ENCODE measurements at regions not wholly inside any gene's neighbourhood (a gene's known extent, or its start where the extent isn't known, plus 50 kb on each side); places are given as distances from the start of the nearest gene placed in this dataset.
A peak's percentile ranks its signal among the peaks of the same experiment; 100 is the strongest.
"Not testable (repeated sequence)": the region's sequence is repeated elsewhere in the genome, so short reads cannot be mapped to it uniquely, and the experiment has no call there.

GRCh38 chr10:8405596-8405995, 351.1 kb downstream of the GATA3 start:
- H3K4me3 Mint-ChIP-seq = peak overlapping the region in 3 of 4 donors; percentile 7 to 86 (median 79)
- ATAC-seq (ENCODE audit: low read depth in 2 of 2) (no peak), DNase-seq (no peak)
- H3K36me3 ChIP-seq (ENCODE audit: control insufficient read depth, insufficient read depth, low read length) = no peaks in the 10 kb centered on the region
- H3K27ac ChIP-seq (ENCODE audit: insufficient read depth, low read length, poor library complexity, severe bottlenecking) = peak overlapping the region; percentile 85
- peaks cover 36 to 72% (median 64%) of the 10 kb centered on the region in 4 donors for H3K4me1 Mint-ChIP-seq
- H3K27me3 Mint-ChIP-seq = no peaks in the 10 kb centered on the region
- H3K9me3 Mint-ChIP-seq = no peaks in the 10 kb centered on the region
- H3K36me3 Mint-ChIP-seq = peaks cover 3% of the 10 kb centered on the region
- H3K27me3 ChIP-seq (ENCODE audit: control insufficient read depth, insufficient read depth, low read length) = no peaks in the 10 kb centered on the region
- H3K4me3 ChIP-seq (ENCODE audit: low read depth, low read length) = peak overlapping the region; percentile 80
- peak overlapping the region; percentile 88 to 98 (median 89) for H3K27ac Mint-ChIP-seq
- H3K4me1 ChIP-seq (ENCODE audit: control insufficient read depth, insufficient read depth, low read length, poor library complexity, severe bottlenecking) = peaks cover 57% of the 10 kb centered on the region
- no peaks in the 10 kb centered on the region for H3K9me3 ChIP-seq (ENCODE audit: control insufficient read depth in 2 of 2, low read length in 2 of 2)

GRCh38 chr10:8407501-8408021, 353.1 kb downstream of the GATA3 start:
- peaks cover 30 to 53% (median 48%) of the 10 kb centered on the region in 4 donors for H3K4me1 Mint-ChIP-seq
- peak overlapping the region in 2 of 3 donors; percentile 42 to 88 for H3K27ac Mint-ChIP-seq
- H3K4me3 Mint-ChIP-seq = peak overlapping the region in 1 of 4 donors; percentile 7

GRCh38 chr10:8410506-8410905, 356.0 kb downstream of the GATA3 start:
- no peaks in the 10 kb centered on the region for H3K36me3 ChIP-seq (ENCODE audit: control insufficient read depth, insufficient read depth, low read length)
- Mint-ChIP-seq H3K4me3 (no peak overlapping the region), H3K36me3 (peaks cover 3% of the 10 kb centered on the region), H3K9me3 (no peaks in the 10 kb centered on the region), H3K27ac (peak overlapping the region in 2 of 3 donors; percentile 8 to 51), H3K4me1 (peaks cover 18 to 27% (median 23%) of the 10 kb centered on the region in 4 donors), H3K27me3 (no peaks in the 10 kb centered on the region)
- peaks cover 15% of the 10 kb centered on the region for H3K4me1 ChIP-seq (ENCODE audit: control insufficient read depth, insufficient read depth, low read length, poor library complexity, severe bottlenecking)
- H3K4me3 ChIP-seq (ENCODE audit: low read depth, low read length) = no peak overlapping the region
- no peaks in the 10 kb centered on the region for H3K9me3 ChIP-seq (ENCODE audit: control insufficient read depth in 2 of 2, low read length in 2 of 2)
- ATAC-seq (ENCODE audit: low read depth in 2 of 2) = no peak
- H3K27me3 ChIP-seq (ENCODE audit: control insufficient read depth, insufficient read depth, low read length) = no peaks in the 10 kb centered on the region
- no peak for DNase-seq
- no peak overlapping the region for H3K27ac ChIP-seq (ENCODE audit: insufficient read depth, low read length, poor library complexity, severe bottlenecking)

More at GRCh38 chr10:8407501-8408021, 353.1 kb downstream of the GATA3 start:
- Mint-ChIP-seq H3K36me3 (peaks cover 3% of the 10 kb centered on the region), H3K27me3 (no peaks in the 10 kb centered on the region), H3K9me3 (no peaks in the 10 kb centered on the region)
- no peak overlapping the region for H3K27ac ChIP-seq (ENCODE audit: insufficient read depth, low read length, poor library complexity, severe bottlenecking)
- ATAC-seq (ENCODE audit: low read depth in 2 of 2) (no peak), DNase-seq (no peak)
- no peaks in the 10 kb centered on the region for H3K27me3 ChIP-seq (ENCODE audit: control insufficient read depth, insufficient read depth, low read length)
- H3K4me1 ChIP-seq (ENCODE audit: control insufficient read depth, insufficient read depth, low read length, poor library complexity, severe bottlenecking) = peaks cover 42% of the 10 kb centered on the region
- no peak overlapping the region for H3K4me3 ChIP-seq (ENCODE audit: low read depth, low read length)
- no peaks in the 10 kb centered on the region for H3K9me3 ChIP-seq (ENCODE audit: control insufficient read depth in 2 of 2, low read length in 2 of 2)
- H3K36me3 ChIP-seq (ENCODE audit: control insufficient read depth, insufficient read depth, low read length) = no peaks in the 10 kb centered on the region

- DNase-seq = no peak
- Mint-ChIP-seq H3K4me3 (no peak overlapping the region), H3K27me3 (no peaks in the 10 kb centered on the region), H3K36me3 (peaks cover 3% of the 10 kb centered on the region), H3K4me1 (peaks cover 5 to 31% (median 22%) of the 10 kb centered on the region in 4 donors), H3K9me3 (no peaks in the 10 kb centered on the region), H3K27ac (peak overlapping the region in 2 of 3 donors; percentile 12 to 22)
- ATAC-seq (ENCODE audit: low read depth in 2 of 2) = no peak
- Histone ChIP-seq H3K9me3 (ENCODE audit: control insufficient read depth in 2 of 2, low read length in 2 of 2) (no peaks in the 10 kb centered on the region), H3K36me3 (ENCODE audit: control insufficient read depth, insufficient read depth, low read length) (no peaks in the 10 kb centered on the region), H3K27ac (ENCODE audit: insufficient read depth, low read length, poor library complexity, severe bottlenecking) (no peak overlapping the region), H3K4me1 (ENCODE audit: control insufficient read depth, insufficient read depth, low read length, poor library complexity, severe bottlenecking) (peaks cover 23% of the 10 kb centered on the region), H3K4me3 (ENCODE audit: low read depth, low read length) (no peak overlapping the region), H3K27me3 (ENCODE audit: control insufficient read depth, insufficient read depth, low read length) (no peaks in the 10 kb centered on the region)
Measured at GRCh38 chr10:8412541-8412940, 358.1 kb downstream of the GATA3 start.

- H3K27ac Mint-ChIP-seq = peak overlapping the region in 1 of 3 donors; percentile 89
- H3K27ac ChIP-seq (ENCODE audit: insufficient read depth, low read length, poor library complexity, severe bottlenecking); DNase-seq; H3K4me3 Mint-ChIP-seq; H3K27me3 Mint-ChIP-seq; H3K9me3 Mint-ChIP-seq; H3K4me3 ChIP-seq (ENCODE audit: low read depth, low read length); H3K36me3 Mint-ChIP-seq; H3K9me3 ChIP-seq (ENCODE audit: control insufficient read depth in 2 of 2, low read length in 2 of 2); ATAC-seq (ENCODE audit: low read depth in 2 of 2); H3K27me3 ChIP-seq (ENCODE audit: control insufficient read depth, insufficient read depth, low read length); H3K36me3 ChIP-seq (ENCODE audit: control insufficient read depth, insufficient read depth, low read length): not testable (repeated sequence)
- H3K4me1 ChIP-seq (ENCODE audit: control insufficient read depth, insufficient read depth, low read length, poor library complexity, severe bottlenecking) = peaks cover 19% of the 10 kb centered on the region
- H3K4me1 Mint-ChIP-seq = peaks cover 0 to 28% (median 21%) of the 10 kb centered on the region in 4 donors
Measured at GRCh38 chr10:8415029-8415428, 360.5 kb downstream of the GATA3 start.

GRCh38 chr10:8416192-8416701, 361.8 kb downstream of the GATA3 start:
- H3K4me1 ChIP-seq (ENCODE audit: control insufficient read depth, insufficient read depth, low read length, poor library complexity, severe bottlenecking) = peaks cover 19% of the 10 kb centered on the region
- peak overlapping the region; percentile 81 for H3K27ac ChIP-seq (ENCODE audit: insufficient read depth, low read length, poor library complexity, severe bottlenecking)
- no peaks in the 10 kb centered on the region for H3K36me3 ChIP-seq (ENCODE audit: control insufficient read depth, insufficient read depth, low read length)
- H3K9me3 ChIP-seq (ENCODE audit: control insufficient read depth in 2 of 2, low read length in 2 of 2) = no peaks in the 10 kb centered on the region
- peak overlapping the region; percentile 49 for H3K4me3 ChIP-seq (ENCODE audit: low read depth, low read length)
- H3K27me3 ChIP-seq (ENCODE audit: control insufficient read depth, insufficient read depth, low read length) = no peaks in the 10 kb centered on the region
- H3K36me3 Mint-ChIP-seq = no peaks in the 10 kb centered on the region
- H3K27me3 Mint-ChIP-seq = peaks cover 6% of the 10 kb centered on the region
- peak overlapping the region; percentile 78 to 95 (median 89) for H3K27ac Mint-ChIP-seq
- H3K9me3 Mint-ChIP-seq = no peaks in the 10 kb centered on the region
- H3K4me3 Mint-ChIP-seq = peak overlapping the region in 3 of 4 donors; percentile 9 to 47 (median 22)
- peak; percentile 70 to 71 for ATAC-seq (ENCODE audit: low read depth in 2 of 2)
- peaks cover 0 to 27% (median 19%) of the 10 kb centered on the region in 4 donors for H3K4me1 Mint-ChIP-seq
- peak; percentile 13 to 58 (median 26) for DNase-seq

GRCh38 chr10:8416760-8417159, 362.3 kb downstream of the GATA3 start:
- peaks cover 0 to 1% (median 0%) of the 10 kb centered on the region in 7 donors for H3K9me3 Mint-ChIP-seq
- Histone ChIP-seq H3K4me3 (ENCODE audit: low read depth, low read length) (peak overlapping the region; percentile 49), H3K36me3 (ENCODE audit: control insufficient read depth, insufficient read depth, low read length) (no peaks in the 10 kb centered on the region), H3K27me3 (ENCODE audit: control insufficient read depth, insufficient read depth, low read length) (no peaks in the 10 kb centered on the region), H3K9me3 (ENCODE audit: control insufficient read depth in 2 of 2, low read length in 2 of 2) (no peaks in the 10 kb centered on the region), H3K4me1 (ENCODE audit: control insufficient read depth, insufficient read depth, low read length, poor library complexity, severe bottlenecking) (peaks cover 19% of the 10 kb centered on the region), H3K27ac (ENCODE audit: insufficient read depth, low read length, poor library complexity, severe bottlenecking) (peak overlapping the region; percentile 81)
- H3K27me3 Mint-ChIP-seq = peaks cover 9% of the 10 kb centered on the region
- H3K4me1 Mint-ChIP-seq = peaks cover 0 to 27% (median 21%) of the 10 kb centered on the region in 4 donors
- no peaks in the 10 kb centered on the region for H3K36me3 Mint-ChIP-seq
- DNase-seq (peak in 1 of 3 donors; percentile 3), ATAC-seq (ENCODE audit: low read depth in 2 of 2) (peak; percentile 26 to 29)
- peak overlapping the region; percentile 78 to 95 (median 89) for H3K27ac Mint-ChIP-seq
- peak overlapping the region in 3 of 4 donors; percentile 9 to 47 (median 22) for H3K4me3 Mint-ChIP-seq

- H3K27ac Mint-ChIP-seq = peak overlapping the region in 1 of 3 donors; percentile 74
Measured at GRCh38 chr10:8417631-8418030, 363.1 kb downstream of the GATA3 start.

More at GRCh38 chr10:8417631-8418030, 363.1 kb downstream of the GATA3 start:
- Histone ChIP-seq H3K27ac (ENCODE audit: insufficient read depth, low read length, poor library complexity, severe bottlenecking) (peak overlapping the region; percentile 81), H3K27me3 (ENCODE audit: control insufficient read depth, insufficient read depth, low read length) (no peaks in the 10 kb centered on the region), H3K9me3 (ENCODE audit: control insufficient read depth in 2 of 2, low read length in 2 of 2) (no peaks in the 10 kb centered on the region), H3K4me1 (ENCODE audit: control insufficient read depth, insufficient read depth, low read length, poor library complexity, severe bottlenecking) (peaks cover 19% of the 10 kb centered on the region), H3K36me3 (ENCODE audit: control insufficient read depth, insufficient read depth, low read length) (no peaks in the 10 kb centered on the region), H3K4me3 (ENCODE audit: low read depth, low read length) (no peak overlapping the region)
- peaks cover 10% of the 10 kb centered on the region for H3K27me3 Mint-ChIP-seq
- ATAC-seq (ENCODE audit: low read depth in 2 of 2) (no peak), DNase-seq (no peak)
- H3K4me3 Mint-ChIP-seq = no peak overlapping the region
- no peaks in the 10 kb centered on the region for H3K36me3 Mint-ChIP-seq
- peaks cover 0 to 27% (median 21%) of the 10 kb centered on the region in 4 donors for H3K4me1 Mint-ChIP-seq
- H3K9me3 Mint-ChIP-seq = peaks cover 0 to 1% (median 0%) of the 10 kb centered on the region in 7 donors
